SK-N-SH treated with all-trans-retinoic acid at 6 μM for 48 hours (cell line): ENCODE measurements at regions not wholly inside any gene's neighbourhood (a gene's known extent, or its start where the extent isn't known, plus 50 kb on each side); places are given as distances from the start of the nearest gene placed in this dataset.
"Not testable (repeated sequence)": the region's sequence is repeated elsewhere in the genome, so short reads cannot be mapped to it uniquely, and the experiment has no call there.

Experiments
- ATAC-seq: fragments of 200-7000 bp; cut with Tn5 transposase; 3 replicates; pipeline ENCODE4 v1.9.1; 2020; ENCODE audit warnings: mild to moderate bottlenecking, moderate library complexity
- ARNTL ChIP-seq: fragments of 450-650 bp; formaldehyde crosslinking; IDR thresholded peaks from 2 replicates; pipeline ENCODE4 v1.5.0; 2020; ENCODE audit warnings: low read depth, mild to moderate bottlenecking, moderate library complexity, borderline replicate concordance
- BACH2 ChIP-seq: fragments of 250-450 bp; sonication (Bioruptor Pico); IDR thresholded peaks from 2 replicates; pipeline ENCODE4 v1.9.0; 2021; ENCODE audit warnings: mild to moderate bottlenecking, borderline replicate concordance
- CSDC2 ChIP-seq: fragments of 250-450 bp; sonication (Bioruptor Pico); IDR thresholded peaks from 2 replicates; pipeline ENCODE4 v1.5.0; 2020; ENCODE audit warnings: mild to moderate bottlenecking, moderate library complexity
- ESRRG ChIP-seq: fragments of 250-450 bp; sonication (Bioruptor Pico); IDR thresholded peaks from 2 replicates; pipeline ENCODE4 v1.6.1; 2021; ENCODE audit warnings: mild to moderate bottlenecking
- GLIS3 ChIP-seq: fragments of 250-450 bp; sonication (Bioruptor Pico); IDR thresholded peaks from 2 replicates; pipeline ENCODE4 v1.5.0; 2020; ENCODE audit warnings: mild to moderate bottlenecking, moderate library complexity
- ISL1 ChIP-seq: fragments of 250-450 bp; sonication (Bioruptor Pico); IDR thresholded peaks from 2 replicates; pipeline ENCODE4 v2.1.2; 2022; ENCODE audit warnings: mild to moderate bottlenecking, moderate library complexity
- OSR1 ChIP-seq: fragments of 250-450 bp; sonication (Bioruptor Pico); IDR thresholded peaks from 2 replicates; pipeline ENCODE4 v1.8.0; 2022; ENCODE audit warnings: moderate library complexity, mild to moderate bottlenecking, inconsistent platforms
- PPARA ChIP-seq: fragments of 250-450 bp; sonication (Bioruptor Pico); IDR thresholded peaks from 2 replicates; pipeline ENCODE4 v1.5.0; 2020; ENCODE audit warnings: mild to moderate bottlenecking, borderline replicate concordance
- SNAI2 ChIP-seq: fragments of 250-450 bp; sonication (Bioruptor Pico); IDR thresholded peaks from 2 replicates; pipeline ENCODE4 v1.5.0; 2020; ENCODE audit warnings: mild to moderate bottlenecking, moderate library complexity
- TCF4 ChIP-seq: fragments of 250-450 bp; sonication (Bioruptor Pico); IDR thresholded peaks from 2 replicates; pipeline ENCODE4 v1.8.0; 2021; ENCODE audit warnings: mild to moderate bottlenecking, moderate library complexity, borderline replicate concordance
- TOX ChIP-seq: fragments of 250-450 bp; sonication (Bioruptor Pico); IDR thresholded peaks from 2 replicates; pipeline ENCODE4 v1.8.0; 2021; ENCODE audit warnings: mild to moderate bottlenecking, moderate library complexity, borderline replicate concordance
- ZC3H10 ChIP-seq: fragments of 250-450 bp; sonication (Bioruptor Pico); IDR thresholded peaks from 2 replicates; pipeline ENCODE4 v1.5.1; 2021; ENCODE audit warnings: mild to moderate bottlenecking, moderate library complexity
- ZNF565 ChIP-seq: fragments of 450-650 bp; formaldehyde crosslinking; conservative IDR thresholded peaks from 2 replicates; pipeline ENCODE4 v1.5.0; 2020; ENCODE audit warnings: low read depth, mild to moderate bottlenecking, moderate library complexity
- ZNF70 ChIP-seq: fragments of 450-650 bp; formaldehyde crosslinking; IDR thresholded peaks from 2 replicates; pipeline ENCODE4 v1.5.0; 2020; ENCODE audit warnings: mild to moderate bottlenecking, moderate library complexity
- ZNF8 ChIP-seq: fragments of 450-650 bp; formaldehyde crosslinking; IDR thresholded peaks from 2 replicates; pipeline ENCODE4 v1.5.0; 2020; ENCODE audit warnings: mild to moderate bottlenecking, moderate library complexity
- TF ChIP-seq, protein P1 (sequence below): fragments of 250-450 bp; sonication (Bioruptor Pico); IDR thresholded peaks from 2 replicates; pipeline ENCODE4 v1.5.1; 2020; ENCODE audit warnings: low read depth, mild to moderate bottlenecking, moderate library complexity
- TF ChIP-seq, protein P2 (sequence below): fragments of 250-450 bp; sonication (Bioruptor Pico); IDR thresholded peaks from 2 replicates; pipeline ENCODE4 v1.8.0; 2020; ENCODE audit warnings: mild to moderate bottlenecking, moderate library complexity, borderline replicate concordance
- TF ChIP-seq, protein P3 (sequence below): fragments of 250-450 bp; sonication (Bioruptor Pico); IDR thresholded peaks from 2 replicates; pipeline ENCODE4 v1.5.1; 2021; ENCODE audit warnings: mild to moderate bottlenecking, moderate library complexity
- TF ChIP-seq, protein P4 (sequence below): fragments of 250-450 bp; sonication (Bioruptor Pico); IDR thresholded peaks from 2 replicates; pipeline ENCODE4 v1.5.0; 2020; ENCODE audit warnings: mild to moderate bottlenecking, moderate library complexity

DNA sequence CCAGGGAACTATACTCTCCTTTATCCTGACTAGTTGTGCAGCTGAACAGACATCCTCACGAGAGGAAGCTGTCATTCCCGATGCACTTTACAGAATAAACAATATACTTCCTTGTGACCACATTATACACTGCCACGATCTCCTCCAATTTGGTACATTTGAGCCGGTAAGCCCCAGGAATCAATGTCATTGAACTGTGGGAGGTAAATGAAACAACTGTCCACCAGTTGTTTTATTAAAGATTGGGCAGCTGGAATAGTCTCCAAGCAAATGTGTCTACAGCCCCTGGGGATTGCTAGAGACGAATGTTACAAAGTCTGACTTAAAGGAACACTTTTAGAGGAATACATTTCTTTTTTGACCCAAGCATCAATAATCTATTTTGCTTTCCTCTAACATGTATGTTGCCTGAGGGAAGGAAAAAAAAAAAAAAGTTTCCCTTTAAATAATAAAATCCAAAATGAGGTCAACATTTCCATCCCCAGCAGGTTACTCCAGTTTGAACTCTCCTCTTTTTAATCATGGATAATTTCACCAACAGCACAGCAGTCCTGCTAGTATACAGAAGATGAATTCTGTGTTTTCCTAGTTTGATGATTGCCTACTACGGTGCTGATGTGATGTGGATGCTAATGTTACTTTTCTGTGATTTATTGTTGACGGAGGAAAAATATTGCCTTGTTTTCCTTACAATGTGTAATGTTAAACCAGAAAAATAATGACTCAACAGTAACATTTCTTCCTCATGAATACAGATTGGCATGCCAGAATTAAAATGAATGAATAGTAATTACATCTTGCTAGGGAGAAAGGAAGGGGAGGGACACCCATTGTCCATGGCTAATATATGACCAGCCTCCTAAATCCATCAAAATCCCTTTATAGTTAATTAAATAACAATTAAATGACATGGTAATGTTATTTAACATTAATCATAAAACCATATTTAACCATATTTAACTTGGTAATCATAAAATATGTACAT, 360.9 kb downstream of the NEBL start:
- no peak for ATAC-seq
- TF ChIP-seq BACH2: no peak
- no peak for TF ChIP-seq OSR1 (CRISPR knock-in tag)
- TF ChIP-seq CSDC2 (CRISPR knock-in tag): no peak
- no peak for TF ChIP-seq GLIS3
- no peak for TF ChIP-seq PPARA (CRISPR knock-in tag)
- TF ChIP-seq, protein P1, sequence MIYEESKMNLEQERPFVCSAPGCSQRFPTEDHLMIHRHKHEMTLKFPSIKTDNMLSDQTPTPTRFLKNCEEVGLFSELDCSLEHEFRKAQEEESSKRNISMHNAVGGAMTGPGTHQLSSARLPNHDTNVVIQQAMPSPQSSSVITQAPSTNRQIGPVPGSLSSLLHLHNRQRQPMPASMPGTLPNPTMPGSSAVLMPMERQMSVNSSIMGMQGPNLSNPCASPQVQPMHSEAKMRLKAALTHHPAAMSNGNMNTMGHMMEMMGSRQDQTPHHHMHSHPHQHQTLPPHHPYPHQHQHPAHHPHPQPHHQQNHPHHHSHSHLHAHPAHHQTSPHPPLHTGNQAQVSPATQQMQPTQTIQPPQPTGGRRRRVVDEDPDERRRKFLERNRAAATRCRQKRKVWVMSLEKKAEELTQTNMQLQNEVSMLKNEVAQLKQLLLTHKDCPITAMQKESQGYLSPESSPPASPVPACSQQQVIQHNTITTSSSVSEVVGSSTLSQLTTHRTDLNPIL (CRISPR knock-in tag): no peak
- TF ChIP-seq ZNF565: no peak
- no peak for TF ChIP-seq ESRRG (CRISPR knock-in tag)
- TF ChIP-seq TCF4 (CRISPR knock-in tag): no peak
- TF ChIP-seq SNAI2: no peak
- TF ChIP-seq, protein P2, sequence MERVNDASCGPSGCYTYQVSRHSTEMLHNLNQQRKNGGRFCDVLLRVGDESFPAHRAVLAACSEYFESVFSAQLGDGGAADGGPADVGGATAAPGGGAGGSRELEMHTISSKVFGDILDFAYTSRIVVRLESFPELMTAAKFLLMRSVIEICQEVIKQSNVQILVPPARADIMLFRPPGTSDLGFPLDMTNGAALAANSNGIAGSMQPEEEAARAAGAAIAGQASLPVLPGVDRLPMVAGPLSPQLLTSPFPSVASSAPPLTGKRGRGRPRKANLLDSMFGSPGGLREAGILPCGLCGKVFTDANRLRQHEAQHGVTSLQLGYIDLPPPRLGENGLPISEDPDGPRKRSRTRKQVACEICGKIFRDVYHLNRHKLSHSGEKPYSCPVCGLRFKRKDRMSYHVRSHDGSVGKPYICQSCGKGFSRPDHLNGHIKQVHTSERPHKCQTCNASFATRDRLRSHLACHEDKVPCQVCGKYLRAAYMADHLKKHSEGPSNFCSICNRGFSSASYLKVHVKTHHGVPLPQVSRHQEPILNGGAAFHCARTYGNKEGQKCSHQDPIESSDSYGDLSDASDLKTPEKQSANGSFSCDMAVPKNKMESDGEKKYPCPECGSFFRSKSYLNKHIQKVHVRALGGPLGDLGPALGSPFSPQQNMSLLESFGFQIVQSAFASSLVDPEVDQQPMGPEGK: no peak
- TF ChIP-seq ZNF8 (CRISPR knock-in tag): no peak

DNA sequence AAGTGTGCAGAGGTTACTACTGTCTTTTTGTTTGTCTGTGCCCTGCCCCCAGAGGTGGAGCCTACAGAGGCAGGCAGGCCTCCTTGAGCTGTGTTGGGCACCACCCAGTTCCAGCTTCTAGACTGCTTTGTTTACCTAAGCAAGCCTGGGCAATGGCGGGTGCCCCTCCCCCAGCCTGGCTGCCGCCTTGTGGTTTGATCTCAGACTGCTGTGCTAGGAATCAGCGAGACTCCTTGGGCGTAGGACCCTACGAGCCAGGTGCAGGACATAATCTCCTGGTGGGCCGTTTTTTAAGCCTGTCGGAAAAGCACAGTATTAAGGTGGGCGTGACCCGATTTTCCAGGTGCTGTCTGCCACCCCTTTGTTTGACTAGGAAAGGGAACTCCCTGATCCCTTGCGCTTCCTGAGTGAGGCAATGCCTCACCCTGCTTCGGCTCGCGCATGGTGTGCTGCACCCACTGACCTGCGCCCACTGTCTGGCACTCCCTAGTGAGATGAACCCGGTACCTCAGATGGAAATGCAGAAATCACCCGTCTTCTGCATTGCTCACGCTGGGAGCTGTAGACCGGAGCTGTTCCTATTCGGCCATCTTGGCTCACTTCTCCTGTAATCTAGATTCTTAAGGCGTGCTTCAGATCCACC, 365.7 kb downstream of the NEBL start:
- ATAC-seq: not testable (repeated sequence)

DNA sequence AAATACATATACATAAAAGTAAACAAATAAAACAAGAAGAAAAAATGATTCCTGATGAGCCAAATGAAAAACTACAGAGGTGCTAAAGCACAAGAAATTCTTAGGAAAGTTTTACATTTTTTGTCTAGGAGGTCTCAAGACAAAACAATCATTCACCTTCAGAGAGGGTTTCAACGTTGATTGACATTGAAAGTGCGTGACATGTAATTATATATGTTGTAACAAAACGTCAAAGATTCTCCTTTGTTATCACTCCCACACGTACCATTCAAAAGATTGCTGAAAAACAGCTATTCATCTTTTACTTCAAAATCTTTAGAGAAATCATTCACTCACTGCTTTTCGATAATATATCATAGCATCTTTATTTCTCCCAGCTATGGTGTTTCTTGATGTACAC, 375.9 kb downstream of the NEBL start:
- TF ChIP-seq GLIS3: no peak
- no peak for TF ChIP-seq OSR1 (CRISPR knock-in tag)
- no peak for TF ChIP-seq ARNTL (CRISPR knock-in tag)
- no peak for TF ChIP-seq CSDC2 (CRISPR knock-in tag)
- TF ChIP-seq, protein P2: no peak
- TF ChIP-seq BACH2: no peak
- TF ChIP-seq, protein P3, sequence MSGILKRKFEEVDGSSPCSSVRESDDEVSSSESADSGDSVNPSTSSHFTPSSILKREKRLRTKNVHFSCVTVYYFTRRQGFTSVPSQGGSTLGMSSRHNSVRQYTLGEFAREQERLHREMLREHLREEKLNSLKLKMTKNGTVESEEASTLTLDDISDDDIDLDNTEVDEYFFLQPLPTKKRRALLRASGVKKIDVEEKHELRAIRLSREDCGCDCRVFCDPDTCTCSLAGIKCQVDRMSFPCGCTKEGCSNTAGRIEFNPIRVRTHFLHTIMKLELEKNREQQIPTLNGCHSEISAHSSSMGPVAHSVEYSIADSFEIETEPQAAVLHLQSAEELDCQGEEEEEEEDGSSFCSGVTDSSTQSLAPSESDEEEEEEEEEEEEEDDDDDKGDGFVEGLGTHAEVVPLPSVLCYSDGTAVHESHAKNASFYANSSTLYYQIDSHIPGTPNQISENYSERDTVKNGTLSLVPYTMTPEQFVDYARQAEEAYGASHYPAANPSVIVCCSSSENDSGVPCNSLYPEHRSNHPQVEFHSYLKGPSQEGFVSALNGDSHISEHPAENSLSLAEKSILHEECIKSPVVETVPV: no peak
- ATAC-seq: no peak

DNA sequence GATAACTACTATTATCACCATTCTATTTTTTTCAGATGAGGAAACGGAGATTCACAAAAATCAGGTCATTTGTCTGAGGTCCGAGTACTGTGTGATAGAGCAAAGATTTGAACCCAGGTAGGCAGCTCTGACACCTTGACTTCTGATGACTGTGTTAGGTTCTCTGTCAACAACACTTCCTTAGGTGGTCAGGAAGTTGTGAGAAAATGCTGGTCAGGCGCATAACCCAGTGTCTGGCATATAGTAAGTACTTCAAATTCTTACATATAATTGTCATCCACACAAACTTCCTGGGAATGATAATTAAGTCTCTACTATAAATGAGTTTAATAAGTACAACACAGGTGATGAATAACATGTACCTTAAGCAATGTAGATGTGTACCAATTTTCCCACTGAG, 381.5 kb downstream of the NEBL start:
- no peak for ATAC-seq
- TF ChIP-seq ZC3H10 (CRISPR knock-in tag): no peak
- no peak for TF ChIP-seq ZNF70 (CRISPR knock-in tag)
- TF ChIP-seq BACH2: no peak
- TF ChIP-seq TOX: no peak
- TF ChIP-seq ISL1 (CRISPR knock-in tag): no peak
- TF ChIP-seq, protein P4, sequence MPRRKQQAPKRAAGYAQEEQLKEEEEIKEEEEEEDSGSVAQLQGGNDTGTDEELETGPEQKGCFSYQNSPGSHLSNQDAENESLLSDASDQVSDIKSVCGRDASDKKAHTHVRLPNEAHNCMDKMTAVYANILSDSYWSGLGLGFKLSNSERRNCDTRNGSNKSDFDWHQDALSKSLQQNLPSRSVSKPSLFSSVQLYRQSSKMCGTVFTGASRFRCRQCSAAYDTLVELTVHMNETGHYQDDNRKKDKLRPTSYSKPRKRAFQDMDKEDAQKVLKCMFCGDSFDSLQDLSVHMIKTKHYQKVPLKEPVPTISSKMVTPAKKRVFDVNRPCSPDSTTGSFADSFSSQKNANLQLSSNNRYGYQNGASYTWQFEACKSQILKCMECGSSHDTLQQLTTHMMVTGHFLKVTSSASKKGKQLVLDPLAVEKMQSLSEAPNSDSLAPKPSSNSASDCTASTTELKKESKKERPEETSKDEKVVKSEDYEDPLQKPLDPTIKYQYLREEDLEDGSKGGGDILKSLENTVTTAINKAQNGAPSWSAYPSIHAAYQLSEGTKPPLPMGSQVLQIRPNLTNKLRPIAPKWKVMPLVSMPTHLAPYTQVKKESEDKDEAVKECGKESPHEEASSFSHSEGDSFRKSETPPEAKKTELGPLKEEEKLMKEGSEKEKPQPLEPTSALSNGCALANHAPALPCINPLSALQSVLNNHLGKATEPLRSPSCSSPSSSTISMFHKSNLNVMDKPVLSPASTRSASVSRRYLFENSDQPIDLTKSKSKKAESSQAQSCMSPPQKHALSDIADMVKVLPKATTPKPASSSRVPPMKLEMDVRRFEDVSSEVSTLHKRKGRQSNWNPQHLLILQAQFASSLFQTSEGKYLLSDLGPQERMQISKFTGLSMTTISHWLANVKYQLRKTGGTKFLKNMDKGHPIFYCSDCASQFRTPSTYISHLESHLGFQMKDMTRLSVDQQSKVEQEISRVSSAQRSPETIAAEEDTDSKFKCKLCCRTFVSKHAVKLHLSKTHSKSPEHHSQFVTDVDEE (CRISPR knock-in tag): no peak
- no peak for TF ChIP-seq ZNF8 (CRISPR knock-in tag)
- no peak for TF ChIP-seq TCF4 (CRISPR knock-in tag)
- TF ChIP-seq, protein P1 (CRISPR knock-in tag): no peak
